Renal cortical epithelial cell (primary cell): ENCODE measurements at regions not wholly inside any gene's neighbourhood (a gene's known extent, or its start where the extent isn't known, plus 50 kb on each side); places are given as distances from the start of the nearest gene placed in this dataset.

Source experiments
- DNase-seq: peaks from one replicate; pipeline ENCODE4 v3.0.0-alpha.2; 2011; ENCODE audit warnings: low read depth

DNA sequence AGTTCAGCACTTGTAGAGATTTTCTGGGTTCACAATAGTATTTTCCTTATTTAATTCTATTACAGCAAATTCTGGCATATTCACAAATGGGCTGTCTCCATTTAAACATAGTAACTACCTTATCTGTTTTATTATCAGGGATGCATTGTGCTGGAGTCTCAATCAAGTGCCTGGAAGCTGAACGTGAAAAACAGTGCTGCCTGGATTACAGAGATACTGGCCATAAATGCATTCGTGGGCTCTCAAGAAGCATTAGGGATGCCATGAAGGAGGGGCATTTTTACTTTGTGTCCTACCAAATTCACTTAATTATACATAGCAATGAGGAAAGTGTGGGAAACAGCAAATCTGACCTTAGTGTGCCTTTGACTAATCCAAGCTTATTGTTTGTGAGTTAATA is 184.6 kb downstream of the ABCC12 start:
- DNase-seq, result no peak

GRCh38 chr16:47970291-47970931 is 185.4 kb downstream of the ABCC12 start:
- DNase-seq, result peak; percentile 52

GRCh38 chr16:47967374-47967773 is 188.4 kb downstream of the ABCC12 start:
- DNase-seq, result no peak

GRCh38 chr16:47966325-47966724 is 189.5 kb downstream of the ABCC12 start:
- no peak for DNase-seq

DNA sequence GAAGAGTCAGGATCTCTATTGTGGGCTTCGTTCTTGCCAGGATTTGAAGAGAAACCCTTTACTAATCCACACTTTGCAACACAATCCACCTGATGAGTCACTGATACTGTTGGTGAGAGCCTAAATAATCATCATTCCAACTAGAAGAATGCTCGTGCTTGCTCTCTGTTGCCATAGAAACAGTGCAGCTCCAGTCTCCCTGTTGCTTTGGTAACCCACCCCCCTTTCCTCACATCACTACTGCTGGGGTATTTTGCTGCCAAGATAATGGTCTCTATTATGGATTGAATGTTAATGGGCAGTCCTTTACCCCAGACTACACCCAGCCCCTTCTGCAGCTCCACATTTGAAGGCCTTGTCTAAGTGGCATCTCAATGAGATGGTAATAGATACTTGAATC is 190.4 kb downstream of the ABCC12 start:
- DNase-seq, result peak; percentile 21

- no peak for DNase-seq
Observed at GRCh38 chr16:47958726-47959125, 197.1 kb downstream of the ABCC12 start.

DNA sequence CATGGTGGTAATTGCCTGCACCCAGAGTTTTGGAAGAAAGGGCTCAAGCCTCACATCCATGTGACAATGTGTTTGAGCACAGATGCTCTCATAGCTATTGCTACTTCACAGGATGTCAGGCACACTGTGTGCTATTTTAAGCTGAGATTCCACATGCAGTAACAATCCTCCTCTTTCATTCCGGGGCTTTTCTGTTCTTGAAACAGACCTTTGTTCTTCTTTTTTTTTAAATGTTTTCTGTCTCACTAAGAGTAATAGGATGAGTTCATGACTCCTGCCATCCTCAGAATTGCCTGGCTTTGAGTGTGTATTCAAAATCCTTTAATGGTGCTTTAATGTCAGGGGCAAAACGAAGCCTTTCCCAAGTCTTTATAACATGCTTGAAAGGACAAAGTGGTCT is 198.9 kb downstream of the ABCC12 start:
- DNase-seq, result no peak

- no peak for DNase-seq
Observed at GRCh38 chr16:47949714-47950113, 206.1 kb downstream of the ABCC12 start.

DNA sequence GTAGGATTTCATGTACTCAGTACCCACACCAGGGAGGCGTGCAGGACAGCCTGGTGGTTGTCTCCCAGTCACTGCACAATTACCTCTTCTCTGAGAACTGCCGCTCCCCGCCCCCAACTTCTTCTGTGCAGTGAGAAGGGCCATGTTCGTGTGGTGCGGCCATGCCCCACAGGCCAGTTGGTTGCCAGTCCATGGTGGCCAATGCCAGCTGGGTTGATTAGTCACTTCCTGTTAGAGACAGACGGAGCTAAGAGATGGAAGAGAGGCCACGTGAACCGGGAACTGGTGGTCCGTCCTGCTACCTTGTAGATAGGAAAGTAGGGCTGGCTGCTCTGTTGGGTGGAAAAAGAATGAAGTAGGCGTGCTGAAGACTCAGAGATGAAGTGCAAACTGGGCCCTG is 206.5 kb downstream of the ABCC12 start:
- no peak for DNase-seq

GRCh38 chr16:47947723-47948122 is 208.1 kb downstream of the ABCC12 start:
- DNase-seq, result no peak

- DNase-seq, result no peak
Observed at GRCh38 chr16:47946092-47946491, 209.7 kb downstream of the ABCC12 start.

- no peak for DNase-seq
Observed at GRCh38 chr16:47944589-47944988, 211.2 kb downstream of the ABCC12 start.

DNA sequence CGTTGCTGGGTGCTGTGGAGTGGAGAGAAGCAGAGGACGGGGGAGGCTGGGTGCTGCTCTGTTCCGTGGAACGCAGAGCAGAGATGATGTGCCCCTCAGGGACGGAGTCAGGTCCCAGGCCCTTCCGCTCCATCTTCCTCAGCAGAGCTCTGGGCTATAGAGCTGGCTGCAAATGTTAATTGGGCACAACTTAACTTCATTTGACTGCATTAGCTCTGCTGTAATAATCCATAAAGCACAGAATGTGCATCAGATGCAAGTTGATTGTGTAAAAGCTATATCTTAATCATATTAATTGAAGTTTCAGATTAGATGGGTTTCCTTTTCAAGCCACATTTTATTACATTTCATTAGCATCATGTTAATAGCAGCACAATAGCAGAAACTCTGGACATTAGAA is 212.6 kb downstream of the ABCC12 start:
- no peak for DNase-seq

DNA sequence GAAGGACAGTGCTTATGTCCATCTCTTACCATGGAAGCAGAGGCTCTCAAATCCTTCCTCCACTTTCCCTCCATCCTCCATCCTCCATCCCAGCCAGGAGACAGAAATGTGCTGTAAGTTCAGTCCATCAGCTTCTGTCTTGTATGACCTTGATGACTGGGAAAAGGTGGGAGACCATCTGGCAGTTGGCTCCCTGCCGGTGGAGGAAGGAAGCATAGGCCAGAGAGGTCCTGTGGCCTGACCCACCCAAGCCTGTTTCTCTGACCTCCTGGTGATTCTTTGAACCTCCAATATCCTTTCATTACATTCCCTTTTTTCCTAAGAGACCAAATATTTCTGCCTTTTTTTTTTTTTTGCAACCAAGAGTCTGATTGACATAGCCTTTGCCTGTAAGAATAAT is 215.3 kb downstream of the ABCC12 start:
- DNase-seq, result no peak

DNA sequence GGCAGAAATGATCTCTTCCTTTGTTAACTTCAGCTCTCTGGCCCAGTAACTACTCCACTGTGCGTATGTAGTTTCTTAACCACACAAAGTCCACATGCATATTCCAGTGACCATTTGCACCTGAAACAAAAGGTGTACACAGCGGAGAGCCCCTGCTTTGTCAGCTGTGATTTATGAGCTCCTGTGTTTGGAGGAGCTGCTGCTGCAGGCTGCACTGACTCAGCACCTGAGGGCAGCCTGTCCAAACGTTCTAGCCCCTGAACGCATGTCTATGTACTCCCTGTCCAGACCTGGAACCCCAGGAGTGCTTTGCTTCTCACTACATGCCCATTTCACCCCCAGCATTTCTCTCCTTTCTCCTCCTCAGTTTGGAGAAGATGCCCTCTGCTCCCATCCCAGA is 216.1 kb downstream of the ABCC12 start:
- DNase-seq, result no peak

DNA sequence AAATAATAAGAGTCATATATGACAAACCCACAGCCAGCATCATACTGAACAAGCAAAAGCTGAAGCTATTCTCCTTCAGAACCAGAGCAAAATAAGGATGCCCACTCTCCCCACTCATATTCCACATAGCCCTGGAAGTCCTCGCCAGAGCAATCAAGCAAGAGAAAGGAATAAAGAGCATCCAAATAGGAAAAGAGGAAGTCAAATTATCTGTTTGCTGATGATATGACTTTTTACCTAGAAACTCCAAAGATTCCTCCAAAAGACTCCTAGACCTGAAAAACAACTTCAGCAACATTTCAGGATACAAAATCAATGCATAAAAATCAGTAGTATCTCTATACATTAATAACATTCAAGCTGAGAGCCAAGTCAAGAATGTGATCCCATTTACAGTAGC is 217.5 kb downstream of the ABCC12 start:
- no peak for DNase-seq

DNA sequence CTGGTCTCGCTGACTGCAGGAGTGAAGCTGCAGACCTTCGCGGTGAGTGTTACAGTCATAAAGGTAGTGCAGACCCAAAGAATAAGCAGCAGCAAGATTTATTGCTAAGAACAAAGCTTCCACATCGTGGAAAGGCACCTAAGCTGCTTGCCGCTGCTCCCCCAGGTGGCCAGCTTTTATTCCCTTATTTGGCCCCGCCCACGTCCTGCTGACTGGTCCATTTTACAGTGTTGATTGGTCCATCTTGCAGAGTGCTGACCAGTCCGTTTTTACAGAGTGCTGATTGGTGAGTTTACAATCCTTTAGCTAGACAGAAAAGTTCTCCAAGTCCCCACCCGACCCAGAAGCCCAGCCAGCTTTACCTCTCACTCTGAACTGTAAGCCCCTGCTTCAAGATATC is 227.8 kb downstream of the ABCC12 start:
- no peak for DNase-seq

DNA sequence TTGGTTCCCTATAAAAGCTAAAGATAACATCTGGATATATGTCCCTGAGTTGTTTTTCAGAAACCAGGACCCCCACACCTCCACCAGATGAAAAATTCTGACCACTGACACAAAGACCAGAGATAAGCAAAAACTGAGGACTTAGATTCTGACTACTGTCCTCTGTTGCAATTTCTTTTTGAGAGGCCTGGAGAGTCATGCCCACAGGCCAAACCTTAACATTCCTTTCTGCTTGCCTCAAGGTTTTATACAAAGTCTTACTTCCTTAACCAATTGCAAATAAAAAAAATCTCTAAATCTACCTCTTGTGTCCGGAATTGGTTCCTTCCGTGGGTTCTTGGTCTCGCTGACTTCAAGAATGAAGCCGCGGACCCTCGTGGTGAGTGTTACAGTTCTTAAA is 228.5 kb downstream of the ABCC12 start:
- DNase-seq, result peak; percentile 30

DNA sequence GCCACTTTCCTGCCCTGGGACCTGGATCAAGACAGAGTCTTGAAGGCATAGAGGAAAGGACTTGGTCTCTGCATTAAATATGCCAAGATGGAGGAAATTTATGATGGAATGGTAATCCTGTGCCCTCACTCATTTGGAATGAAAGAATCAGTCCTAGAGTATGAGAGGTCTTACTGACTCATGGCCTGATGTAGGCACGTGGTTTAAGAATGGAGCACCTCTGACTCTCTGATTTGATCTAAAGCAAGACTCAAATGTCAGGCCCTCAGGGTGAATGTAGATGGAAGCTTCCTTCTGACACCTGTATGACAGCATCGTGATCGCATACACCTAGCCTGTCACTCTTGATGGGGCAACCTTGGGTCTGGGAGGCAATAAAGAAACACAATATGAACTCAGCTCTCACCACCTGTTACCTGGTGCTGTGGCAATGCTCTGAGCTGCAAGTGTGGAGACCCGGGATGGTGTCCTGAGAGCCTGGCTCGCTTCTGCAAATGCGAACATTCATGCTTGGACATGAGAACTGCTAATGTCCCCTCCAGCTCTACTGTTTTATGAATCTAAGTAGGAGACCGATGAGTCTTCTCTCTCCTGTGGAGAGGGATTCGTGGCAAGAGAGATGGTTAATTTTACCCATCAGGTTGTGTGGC is 229.9 kb downstream of the ABCC12 start:
- DNase-seq, result peak; percentile 36

DNA sequence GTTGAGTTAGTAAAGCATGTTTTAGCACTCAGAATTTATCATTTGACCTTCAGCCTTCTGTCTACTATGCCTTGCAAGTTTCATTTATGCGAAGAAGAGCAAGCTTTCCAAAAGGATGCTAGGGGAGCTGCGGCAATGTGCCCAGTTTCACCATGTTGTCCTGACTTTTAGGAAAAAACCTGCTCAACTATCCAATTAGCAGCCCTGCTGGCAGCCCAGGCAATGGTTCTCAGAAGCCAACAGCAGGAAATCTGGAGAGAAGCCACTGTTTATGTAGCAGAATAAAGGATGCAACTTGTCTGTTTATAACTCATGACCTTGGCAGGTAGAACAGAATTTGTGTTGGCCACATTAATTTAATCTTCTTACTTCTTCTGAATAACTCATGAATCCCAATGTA is 230.8 kb downstream of the ABCC12 start:
- no peak for DNase-seq

- no peak for DNase-seq
Observed at GRCh38 chr16:47921535-47921934, 234.3 kb downstream of the ABCC12 start.

DNA sequence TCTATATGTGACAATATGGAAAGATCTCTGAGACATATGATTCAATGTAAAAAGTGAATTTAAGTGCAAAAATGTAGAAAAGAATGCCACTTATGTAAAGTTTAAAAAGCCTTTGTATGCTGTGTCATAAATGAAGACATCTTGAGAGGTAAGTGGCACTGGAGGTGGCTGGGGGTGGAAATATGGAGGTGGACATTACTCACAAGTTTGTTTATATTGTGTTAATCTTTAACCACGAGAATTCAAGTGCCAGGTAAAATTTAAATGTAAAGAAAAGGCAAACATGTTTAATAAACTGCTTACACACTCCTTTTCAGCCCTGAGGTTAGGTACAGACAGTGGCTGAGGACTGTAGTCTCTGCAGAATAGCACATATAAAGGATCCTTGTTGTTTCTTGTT is 235.1 kb downstream of the ABCC12 start:
- peak; percentile 47 for DNase-seq

DNA sequence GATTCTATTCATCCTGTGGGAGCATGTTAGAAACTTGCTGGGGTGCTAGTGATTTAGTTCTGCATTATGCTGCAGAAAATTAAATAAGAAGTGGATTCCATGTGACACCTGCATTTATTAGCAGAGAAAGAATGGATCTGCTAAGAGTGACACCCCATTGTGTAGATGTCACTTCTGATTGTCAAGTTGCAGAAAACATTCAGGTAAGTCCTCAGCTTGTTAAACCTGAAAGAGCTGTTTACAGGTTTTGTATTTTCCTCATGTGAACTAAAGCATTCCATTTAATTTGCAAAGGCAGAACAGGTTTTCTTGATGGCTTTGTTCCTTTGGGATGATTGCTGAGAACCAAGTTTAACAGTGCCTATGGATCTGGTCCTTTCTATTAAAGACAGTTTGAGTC is 238.7 kb downstream of the ABCC12 start:
- DNase-seq, result no peak

- DNase-seq, result peak; percentile 50
Observed at GRCh38 chr16:47916266-47916665, 239.5 kb downstream of the ABCC12 start.
